ENCODE measurements at regions not wholly inside any gene's neighbourhood (a gene's known extent, or its start where the extent isn't known, plus 50 kb on each side); places are given as distances from the start of the nearest gene placed in this dataset.

- TF ChIP-seq ZNF462 (CRISPR knock-in tag; IDR thresholded peaks at IDR 0.05) (no peak), NANOG (IDR thresholded peaks at IDR 0.05; ENCODE audit: borderline replicate concordance) (no peak)
These were observed 52.1 kb upstream of the PLCB1 start (continued) for GRCh38 chr20:8079976-8080375.

GRCh38 chr20:8082025-8082424 is 50.0 kb upstream of the PLCB1 start:
- Mint-ChIP-seq H3K9me3 (no peaks in the 10 kb centered on the region), H3K4me3 (no peak overlapping the region), H3K36me3 (ENCODE audit: low read depth) (no peaks in the 10 kb centered on the region), H3K27ac (no peak overlapping the region), H3K4me1 (no peaks in the 10 kb centered on the region), H3K27me3 (ENCODE audit: insufficient read depth, low read depth, poor library complexity) (no peaks in the 10 kb centered on the region)
- no peaks in the 10 kb centered on the region for H3K36me3 ChIP-seq (ENCODE audit: insufficient read depth)
- no peaks in the 10 kb centered on the region for H4K20me1 ChIP-seq (replicated peaks; ENCODE audit: insufficient read depth)
- no peaks in the 10 kb centered on the region for H3K27me3 ChIP-seq (ENCODE audit: insufficient read depth)
- no peaks in the 10 kb centered on the region for H3K4me1 ChIP-seq (ENCODE audit: insufficient read depth)
- H3K4me2 ChIP-seq: no peak overlapping the region
- H2AFZ ChIP-seq: no peak overlapping the region
- H3K27ac ChIP-seq (ENCODE audit: low read depth): no peak overlapping the region
- no peaks in the 10 kb centered on the region for H3K9me2 ChIP-seq (ENCODE audit: insufficient read depth)
- no peaks in the 10 kb centered on the region for H3F3A ChIP-seq (replicated peaks; ENCODE audit: low read depth)
- H3K79me2 ChIP-seq (replicated peaks; ENCODE audit: insufficient read depth): no peaks in the 10 kb centered on the region
- peak; percentile 85 for ATAC-seq
- H3K4me3 ChIP-seq: no peak overlapping the region
- DNase-seq (ENCODE audit: low spot score): peak; percentile 72
- no peak for TF ChIP-seq ZNF462 (CRISPR knock-in tag; IDR thresholded peaks at IDR 0.05)
- no peak for TF ChIP-seq STAT1 (IDR thresholded peaks at IDR 0.05; ENCODE audit: unreplicated experiment)
- TF ChIP-seq CREB1 (CRISPR knock-in tag; IDR thresholded peaks at IDR 0.05; ENCODE audit: low read depth): no peak
- TF ChIP-seq EZH2phosphoT487 (IDR thresholded peaks at IDR 0.05; ENCODE audit: unreplicated experiment): no peak
- peak; percentile 41 to 63 for TF ChIP-seq CTCF (conservative IDR thresholded peaks at IDR 0.05; ENCODE audit: low read depth in 2 of 2)
- no peak for TF ChIP-seq JUNB (IDR thresholded peaks at IDR 0.05; ENCODE audit: unreplicated experiment)
- TF ChIP-seq POLR2AphosphoS5 (IDR thresholded peaks at IDR 0.05; ENCODE audit: low read depth): no peak

All from GM23338 (cell line).